DND-41 (cell line): ENCODE measurements at regions not wholly inside any gene's neighbourhood (a gene's known extent, or its start where the extent isn't known, plus 50 kb on each side); places are given as distances from the start of the nearest gene placed in this dataset.

Experiments
- EZH2 ChIP-seq: IDR thresholded peaks from 3 replicates; pipeline ENCODE4 v1.6.1; 2012; ENCODE audit warnings: borderline replicate concordance, low read depth, mild to moderate bottlenecking, moderate library complexity, low read length, inconsistent platforms; ENCODE audit not compliant: severe bottlenecking
- TF ChIP-seq, protein P1 (sequence below): IDR thresholded peaks from 2 replicates; pipeline ENCODE4 v1.5.1; 2012; ENCODE audit warnings: borderline replicate concordance, low read length, moderate library complexity, mild to moderate bottlenecking; ENCODE audit not compliant: poor library complexity, severe bottlenecking; ENCODE audit errors: extremely low read depth

DNA sequence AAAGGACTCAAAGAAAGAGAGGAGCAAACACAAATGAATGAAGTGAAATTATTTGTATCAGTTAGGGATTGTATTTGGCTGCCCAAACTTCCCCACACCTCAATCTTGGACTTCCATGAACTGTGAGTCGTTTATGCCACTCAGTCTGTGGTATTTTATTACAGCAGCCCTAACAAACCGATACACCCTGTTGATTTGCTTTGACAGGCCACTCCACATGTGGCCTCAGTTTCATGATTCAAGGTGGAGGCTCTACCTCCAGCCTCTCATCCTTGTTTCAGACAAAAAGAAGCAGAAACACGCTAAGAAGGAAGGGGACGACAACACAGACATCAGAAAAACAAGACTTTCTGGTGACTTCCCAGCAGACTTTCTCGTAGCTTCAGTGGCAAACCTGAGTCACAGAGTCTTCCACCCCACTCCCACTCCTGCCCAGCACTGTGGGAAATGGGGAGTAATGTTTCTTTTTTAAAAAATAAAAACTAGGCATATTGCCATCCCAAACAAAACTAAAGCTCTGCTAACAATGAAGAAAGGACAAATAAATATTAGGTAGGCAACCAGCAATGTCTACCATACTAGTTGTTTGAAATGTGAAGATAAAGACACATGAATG, 52.2 kb upstream of the ABCA1 start:
- TF ChIP-seq, protein P1, sequence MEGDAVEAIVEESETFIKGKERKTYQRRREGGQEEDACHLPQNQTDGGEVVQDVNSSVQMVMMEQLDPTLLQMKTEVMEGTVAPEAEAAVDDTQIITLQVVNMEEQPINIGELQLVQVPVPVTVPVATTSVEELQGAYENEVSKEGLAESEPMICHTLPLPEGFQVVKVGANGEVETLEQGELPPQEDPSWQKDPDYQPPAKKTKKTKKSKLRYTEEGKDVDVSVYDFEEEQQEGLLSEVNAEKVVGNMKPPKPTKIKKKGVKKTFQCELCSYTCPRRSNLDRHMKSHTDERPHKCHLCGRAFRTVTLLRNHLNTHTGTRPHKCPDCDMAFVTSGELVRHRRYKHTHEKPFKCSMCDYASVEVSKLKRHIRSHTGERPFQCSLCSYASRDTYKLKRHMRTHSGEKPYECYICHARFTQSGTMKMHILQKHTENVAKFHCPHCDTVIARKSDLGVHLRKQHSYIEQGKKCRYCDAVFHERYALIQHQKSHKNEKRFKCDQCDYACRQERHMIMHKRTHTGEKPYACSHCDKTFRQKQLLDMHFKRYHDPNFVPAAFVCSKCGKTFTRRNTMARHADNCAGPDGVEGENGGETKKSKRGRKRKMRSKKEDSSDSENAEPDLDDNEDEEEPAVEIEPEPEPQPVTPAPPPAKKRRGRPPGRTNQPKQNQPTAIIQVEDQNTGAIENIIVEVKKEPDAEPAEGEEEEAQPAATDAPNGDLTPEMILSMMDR = no peak
- no peak for TF ChIP-seq EZH2
